Smooth muscle cell (in vitro differentiated cells): ENCODE measurements at regions not wholly inside any gene's neighbourhood (a gene's known extent, or its start where the extent isn't known, plus 50 kb on each side); places are given as distances from the start of the nearest gene placed in this dataset.

Experiments
- DNase-seq: peaks from one replicate; lab custom pipeline; 2025; ENCODE audit not compliant: unreplicated experiment; lab: John Stamatoyannopoulos, UW
- H2AFZ ChIP-seq: fragments of 200-600 bp; sonication (generic); 2 replicates; pipeline ENCODE4 v1.6.0; 2016; ENCODE audit warnings: antibody characterized with exemption, low read depth, mild to moderate bottlenecking
- H3F3A ChIP-seq: fragments of 200-600 bp; sonication (generic); 2 replicates; pipeline ENCODE4 v1.6.0; 2017; ENCODE audit warnings: antibody characterized with exemption, low read depth
- H3K27ac ChIP-seq: fragments of 200-600 bp; sonication (generic); 2 replicates; pipeline ENCODE4 v1.5.1; 2016; ENCODE audit warnings: low read depth, mild to moderate bottlenecking
- H3K27me3 ChIP-seq: fragments of 200-600 bp; sonication (generic); 2 replicates; pipeline ENCODE4 v1.6.1; 2016; ENCODE audit warnings: low read depth, mild to moderate bottlenecking
- H3K36me3 ChIP-seq: fragments of 200-600 bp; sonication (generic); 2 replicates; pipeline ENCODE4 v1.5.1; 2016; ENCODE audit warnings: low read depth
- H3K4me1 ChIP-seq: fragments of 200-600 bp; sonication (generic); 2 replicates; pipeline ENCODE4 v1.5.1; 2016; ENCODE audit warnings: low read depth
- H3K4me2 ChIP-seq: fragments of 200-600 bp; sonication (generic); 2 replicates; pipeline ENCODE4 v1.6.0; 2016; ENCODE audit warnings: mild to moderate bottlenecking
- H3K4me3 ChIP-seq: fragments of 200-600 bp; sonication (generic); 2 replicates; pipeline ENCODE4 v1.5.1; 2016; ENCODE audit warnings: mild to moderate bottlenecking
- H3K79me2 ChIP-seq: fragments of 200-600 bp; sonication (generic); 2 replicates; pipeline ENCODE4 v1.6.0; 2016; ENCODE audit warnings: low read depth, mild to moderate bottlenecking
- H3K9ac ChIP-seq: fragments of 200-600 bp; sonication (generic); 2 replicates; pipeline ENCODE4 v1.6.0; 2016; ENCODE audit warnings: low read depth
- H3K9me3 ChIP-seq: fragments of 200-600 bp; sonication (generic); replicated peaks from 2 replicates; pipeline ENCODE4 v1.5.1; 2016; ENCODE audit warnings: low read depth
- H4K20me1 ChIP-seq: fragments of 200-600 bp; sonication (generic); 2 replicates; pipeline ENCODE4 v1.6.0; 2016; ENCODE audit warnings: low read depth
- whole genome bisulfite sequencing: methylation state at CpG from one replicate; pipeline ENCODE4 v1.1.7; 2016; ENCODE audit warnings: low lambda C conversion rate; 5-methylcytosine and 5-hydroxymethylcytosine counted together
- TF ChIP-seq, protein P1 (sequence below): fragments of 200-600 bp; sonication (generic); IDR thresholded peaks from 2 replicates; pipeline ENCODE4 v1.5.1; 2017; ENCODE audit warnings: borderline replicate concordance, mild to moderate bottlenecking, antibody characterized with exemption; ENCODE audit not compliant: insufficient read depth, poor library complexity, severe bottlenecking

GRCh38 chr20:58128635-58129625 lies 99.5 kb downstream of the ANKRD60 start:
- no peak overlapping the region for H3K4me3 ChIP-seq
- no peaks in the 10 kb centered on the region for H3K27me3 ChIP-seq
- TF ChIP-seq, protein P1, sequence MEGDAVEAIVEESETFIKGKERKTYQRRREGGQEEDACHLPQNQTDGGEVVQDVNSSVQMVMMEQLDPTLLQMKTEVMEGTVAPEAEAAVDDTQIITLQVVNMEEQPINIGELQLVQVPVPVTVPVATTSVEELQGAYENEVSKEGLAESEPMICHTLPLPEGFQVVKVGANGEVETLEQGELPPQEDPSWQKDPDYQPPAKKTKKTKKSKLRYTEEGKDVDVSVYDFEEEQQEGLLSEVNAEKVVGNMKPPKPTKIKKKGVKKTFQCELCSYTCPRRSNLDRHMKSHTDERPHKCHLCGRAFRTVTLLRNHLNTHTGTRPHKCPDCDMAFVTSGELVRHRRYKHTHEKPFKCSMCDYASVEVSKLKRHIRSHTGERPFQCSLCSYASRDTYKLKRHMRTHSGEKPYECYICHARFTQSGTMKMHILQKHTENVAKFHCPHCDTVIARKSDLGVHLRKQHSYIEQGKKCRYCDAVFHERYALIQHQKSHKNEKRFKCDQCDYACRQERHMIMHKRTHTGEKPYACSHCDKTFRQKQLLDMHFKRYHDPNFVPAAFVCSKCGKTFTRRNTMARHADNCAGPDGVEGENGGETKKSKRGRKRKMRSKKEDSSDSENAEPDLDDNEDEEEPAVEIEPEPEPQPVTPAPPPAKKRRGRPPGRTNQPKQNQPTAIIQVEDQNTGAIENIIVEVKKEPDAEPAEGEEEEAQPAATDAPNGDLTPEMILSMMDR = no peak
- H3K27ac ChIP-seq = no peak overlapping the region
- 85% methylated on average over 14 of the region's 14 CpGs for WGBS
- H4K20me1 ChIP-seq = no peaks in the 10 kb centered on the region
- H3K79me2 ChIP-seq = no peaks in the 10 kb centered on the region
- H3K4me1 ChIP-seq = peaks cover 20% of the 10 kb centered on the region
- no peak overlapping the region for H3K9ac ChIP-seq
- no peak overlapping the region for H3K4me2 ChIP-seq
- H3K36me3 ChIP-seq = no peaks in the 10 kb centered on the region
- DNase-seq = no peak
- no peak overlapping the region for H2AFZ ChIP-seq
- no peaks in the 10 kb centered on the region for H3K9me3 ChIP-seq
- H3F3A ChIP-seq = no peaks in the 10 kb centered on the region

GRCh38 chr20:58127701-58128111 lies 100.7 kb downstream of the ANKRD60 start:
- no peak overlapping the region for H3K27ac ChIP-seq

DNA sequence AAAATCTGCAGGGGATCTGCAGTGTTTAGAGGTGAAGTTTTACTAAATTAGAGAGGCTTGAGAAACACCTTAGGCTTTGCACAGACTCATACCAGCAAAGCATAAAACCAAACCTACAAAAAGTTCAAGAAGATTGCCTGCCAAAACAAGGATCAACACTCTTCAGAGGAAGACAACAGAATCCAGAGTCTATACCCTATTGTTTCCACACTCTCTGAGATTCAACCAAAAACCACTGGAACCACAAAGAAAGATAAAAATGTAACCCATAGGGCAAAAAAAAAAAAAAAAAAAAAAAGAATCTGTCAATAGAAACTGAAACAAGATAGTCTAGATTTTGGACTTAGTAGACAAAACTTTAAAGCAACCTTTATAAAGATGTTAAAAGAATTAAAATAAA lies 102.7 kb downstream of the ANKRD60 start:
- Histone ChIP-seq H3K9me3 (no peaks in the 10 kb centered on the region), H3F3A (no peaks in the 10 kb centered on the region)

More at GRCh38 chr20:58127701-58128111, 100.7 kb downstream of the ANKRD60 start:
- Histone ChIP-seq H3K4me2 (no peak overlapping the region), H3K36me3 (no peaks in the 10 kb centered on the region), H2AFZ (no peak overlapping the region), H3K9ac (no peak overlapping the region), H3K4me3 (no peak overlapping the region), H4K20me1 (no peaks in the 10 kb centered on the region), H3K4me1 (peaks cover 20% of the 10 kb centered on the region), H3K79me2 (no peaks in the 10 kb centered on the region), H3K27me3 (no peaks in the 10 kb centered on the region), H3K9me3 (no peaks in the 10 kb centered on the region), H3F3A (no peaks in the 10 kb centered on the region)
- DNase-seq = no peak
- 74% methylated on average over 6 of the region's 6 CpGs for WGBS
- TF ChIP-seq, protein P1 = no peak

More for the DNA sequence above, 102.7 kb downstream of the ANKRD60 start:
- no peak overlapping the region for H3K9ac ChIP-seq
- no peaks in the 10 kb centered on the region for H4K20me1 ChIP-seq
- no peaks in the 10 kb centered on the region for H3K27me3 ChIP-seq
- no peak for DNase-seq
- H2AFZ ChIP-seq = no peak overlapping the region
- no peaks in the 10 kb centered on the region for H3K36me3 ChIP-seq
- peaks cover 3% of the 10 kb centered on the region for H3K4me1 ChIP-seq
- H3K4me2 ChIP-seq = no peak overlapping the region
- H3K79me2 ChIP-seq = no peaks in the 10 kb centered on the region
- H3K4me3 ChIP-seq = no peak overlapping the region
- H3K27ac ChIP-seq = no peak overlapping the region
- TF ChIP-seq, protein P1 = no peak
